D721Med (cell line): ENCODE measurements at regions not wholly inside any gene's neighbourhood (a gene's known extent, or its start where the extent isn't known, plus 50 kb on each side); places are given as distances from the start of the nearest gene placed in this dataset.

Experiments
- DNase-seq: peaks from one replicate; pipeline ENCODE4 v3.0.0; 2011; ENCODE audit warnings: low spot score; ENCODE audit not compliant: insufficient read length
- FAIRE-seq: peaks from 2 replicates; lab custom pipeline; 2011; peaks lifted over from hg19 to GRCh38; lab: Jason Lieb, UNC
- TF ChIP-seq, protein P1 (sequence below): IDR thresholded peaks from 2 replicates; pipeline ENCODE4 v1.5.1; 2012; ENCODE audit warnings: mild to moderate bottlenecking, control low read depth; ENCODE audit not compliant: insufficient read depth; ENCODE audit errors: missing control alignments

- DNase-seq (no peak), FAIRE-seq (no peak)
- TF ChIP-seq, protein P1, sequence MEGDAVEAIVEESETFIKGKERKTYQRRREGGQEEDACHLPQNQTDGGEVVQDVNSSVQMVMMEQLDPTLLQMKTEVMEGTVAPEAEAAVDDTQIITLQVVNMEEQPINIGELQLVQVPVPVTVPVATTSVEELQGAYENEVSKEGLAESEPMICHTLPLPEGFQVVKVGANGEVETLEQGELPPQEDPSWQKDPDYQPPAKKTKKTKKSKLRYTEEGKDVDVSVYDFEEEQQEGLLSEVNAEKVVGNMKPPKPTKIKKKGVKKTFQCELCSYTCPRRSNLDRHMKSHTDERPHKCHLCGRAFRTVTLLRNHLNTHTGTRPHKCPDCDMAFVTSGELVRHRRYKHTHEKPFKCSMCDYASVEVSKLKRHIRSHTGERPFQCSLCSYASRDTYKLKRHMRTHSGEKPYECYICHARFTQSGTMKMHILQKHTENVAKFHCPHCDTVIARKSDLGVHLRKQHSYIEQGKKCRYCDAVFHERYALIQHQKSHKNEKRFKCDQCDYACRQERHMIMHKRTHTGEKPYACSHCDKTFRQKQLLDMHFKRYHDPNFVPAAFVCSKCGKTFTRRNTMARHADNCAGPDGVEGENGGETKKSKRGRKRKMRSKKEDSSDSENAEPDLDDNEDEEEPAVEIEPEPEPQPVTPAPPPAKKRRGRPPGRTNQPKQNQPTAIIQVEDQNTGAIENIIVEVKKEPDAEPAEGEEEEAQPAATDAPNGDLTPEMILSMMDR = no peak
These were observed 80.0 kb upstream of the FAM180A start for GRCh38 chr7:135828604-135829003.

DNA sequence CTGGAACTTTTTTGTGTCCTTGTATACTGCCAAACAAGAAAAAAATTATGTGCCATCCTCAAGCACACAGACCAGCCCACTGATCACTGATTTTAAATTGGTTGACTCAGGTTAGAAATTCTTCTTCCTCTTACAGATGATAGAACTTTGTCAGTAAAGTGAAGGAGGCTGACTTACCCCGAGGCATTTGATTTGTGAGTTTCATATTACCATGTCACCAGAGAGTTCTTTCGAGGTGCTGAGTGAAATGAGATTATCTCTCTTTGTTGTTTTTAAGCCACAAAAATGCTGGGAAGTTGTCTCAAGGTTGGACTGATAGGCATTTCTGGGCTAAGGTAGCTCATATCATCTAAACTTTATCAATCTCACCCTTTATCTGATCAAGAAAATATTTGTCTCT is 78.8 kb upstream of the FAM180A start:
- no peak for FAIRE-seq
- no peak for DNase-seq
- TF ChIP-seq, protein P1 = no peak

GRCh38 chr7:135825406-135825805 is 76.8 kb upstream of the FAM180A start:
- FAIRE-seq (no peak), DNase-seq (no peak)
- TF ChIP-seq, protein P1 = no peak

DNA sequence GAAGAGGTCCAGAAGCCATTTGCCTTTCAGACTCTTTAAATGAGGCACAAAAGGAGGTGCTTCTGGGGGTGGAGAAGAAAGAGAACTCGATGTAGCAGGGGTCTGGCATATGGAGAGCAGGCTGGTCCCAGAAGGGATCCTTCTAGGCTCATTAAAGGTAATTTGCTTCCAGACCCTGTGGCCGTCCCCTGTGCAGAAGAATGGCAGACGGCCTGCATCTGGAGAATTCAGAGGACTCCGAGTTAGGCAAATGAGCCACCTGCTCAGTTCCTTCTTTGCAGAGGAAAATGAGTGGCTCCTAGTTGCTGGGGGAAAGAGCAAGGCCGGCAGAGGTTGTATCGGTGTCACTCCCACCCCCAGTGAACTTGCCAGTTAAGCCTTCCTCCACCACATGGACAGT is 73.8 kb upstream of the FAM180A start:
- no peak for FAIRE-seq

GRCh38 chr7:135817583-135817982 is 69.0 kb upstream of the FAM180A start:
- TF ChIP-seq, protein P1 = no peak
- FAIRE-seq (no peak), DNase-seq (no peak)

More for the DNA sequence above, 73.8 kb upstream of the FAM180A start:
- no peak for DNase-seq
- TF ChIP-seq, protein P1 = no peak

- DNase-seq (no peak), FAIRE-seq (no peak)
- TF ChIP-seq, protein P1 = no peak
These were observed 66.4 kb upstream of the FAM180A start for GRCh38 chr7:135815033-135815432.

- no peak for FAIRE-seq
- DNase-seq = no peak
These were observed 63.5 kb upstream of the FAM180A start for GRCh38 chr7:135812148-135812547.

More at GRCh38 chr7:135812148-135812547, 63.5 kb upstream of the FAM180A start:
- TF ChIP-seq, protein P1 = no peak
